Epithelial cell of esophagus (primary cell): ENCODE measurements at regions not wholly inside any gene's neighbourhood (a gene's known extent, or its start where the extent isn't known, plus 50 kb on each side); places are given as distances from the start of the nearest gene placed in this dataset.

Experiments
- DNase-seq: peaks from one replicate; pipeline ENCODE4 v3.0.0; 2010; ENCODE audit warnings: low read depth
- H3K4me3 ChIP-seq: 2 replicates; pipeline ENCODE4 v1.5.1; 2011; ENCODE audit warnings: mild to moderate bottlenecking, low read length, control low read depth
- CTCF ChIP-seq: IDR thresholded peaks from 2 replicates; pipeline ENCODE4 v1.5.1; 2011; ENCODE audit warnings: low read depth, mild to moderate bottlenecking, low read length, control low read depth, inconsistent platforms; ENCODE audit not compliant: insufficient read depth; ENCODE audit errors: missing control alignments

DNA sequence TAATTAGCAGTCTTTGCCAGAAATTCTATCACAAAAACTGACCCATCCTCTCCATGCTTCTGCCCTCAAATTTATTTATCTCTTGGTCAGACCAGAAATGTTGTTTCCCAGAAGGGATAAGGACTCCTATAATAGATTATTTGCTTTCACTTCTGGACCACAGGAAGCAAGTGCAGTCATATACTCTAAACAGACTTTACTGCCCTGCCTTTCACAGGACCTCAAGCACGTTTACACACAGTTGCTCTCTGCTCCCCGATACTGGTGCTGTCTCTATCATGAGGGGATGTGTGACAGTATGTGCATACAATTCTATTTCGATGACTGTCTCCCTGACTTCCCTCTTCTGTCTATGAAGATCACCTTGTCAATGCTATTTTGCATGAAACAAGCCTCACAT is 205.5 kb upstream of the TGFBR2 start:
- no peak overlapping the region for H3K4me3 ChIP-seq
- DNase-seq, result no peak
- TF ChIP-seq CTCF, result no peak

- peak; percentile 71 for DNase-seq
- no peak for TF ChIP-seq CTCF
- no peak overlapping the region for H3K4me3 ChIP-seq
Measured at GRCh38 chr3:30401971-30402370, 204.4 kb upstream of the TGFBR2 start.

DNA sequence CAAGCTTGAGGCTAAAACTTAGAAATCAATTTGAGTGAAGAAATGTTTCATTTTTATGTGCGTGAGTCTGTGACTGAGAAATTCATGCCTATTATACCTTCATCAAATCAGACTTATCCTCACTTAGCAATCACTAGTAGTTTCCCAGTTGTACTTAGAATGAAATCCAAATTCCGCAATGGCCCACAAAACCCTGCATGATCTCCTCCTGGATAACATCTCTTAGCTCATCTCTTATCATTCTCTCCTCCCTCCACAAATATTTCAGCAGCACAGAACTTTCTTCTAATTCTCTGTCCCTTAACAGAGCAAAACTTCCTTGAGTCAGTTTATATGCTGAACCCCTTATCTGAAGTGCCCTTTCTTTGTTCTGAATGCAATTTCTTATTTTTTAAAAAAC is 198.8 kb upstream of the TGFBR2 start:
- no peak overlapping the region for H3K4me3 ChIP-seq
- DNase-seq, result no peak
- TF ChIP-seq CTCF, result no peak

DNA sequence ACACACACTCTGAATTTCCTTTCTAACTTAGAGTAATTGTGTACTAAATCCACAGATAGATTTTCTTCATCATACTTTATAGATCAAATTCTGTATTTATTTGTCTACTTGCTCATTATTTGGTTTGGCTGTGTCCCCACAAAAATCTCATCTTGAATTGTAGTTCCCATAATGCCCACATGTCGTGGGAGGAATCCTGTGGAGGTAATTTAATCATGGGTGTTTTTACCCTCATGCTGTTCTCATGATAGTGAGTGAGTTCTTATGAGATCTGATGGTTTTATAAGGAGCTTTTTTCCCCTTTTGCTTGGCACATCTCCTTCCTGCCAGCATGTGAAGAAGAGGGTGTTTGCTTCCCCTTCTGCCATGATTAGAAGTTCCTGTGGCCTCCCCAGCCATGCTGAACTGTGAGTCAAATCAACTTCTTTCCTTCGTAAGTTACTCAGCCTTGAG is 198.3 kb upstream of the TGFBR2 start:
- peak; percentile 21 for DNase-seq
- no peak overlapping the region for H3K4me3 ChIP-seq
- no peak for TF ChIP-seq CTCF

DNA sequence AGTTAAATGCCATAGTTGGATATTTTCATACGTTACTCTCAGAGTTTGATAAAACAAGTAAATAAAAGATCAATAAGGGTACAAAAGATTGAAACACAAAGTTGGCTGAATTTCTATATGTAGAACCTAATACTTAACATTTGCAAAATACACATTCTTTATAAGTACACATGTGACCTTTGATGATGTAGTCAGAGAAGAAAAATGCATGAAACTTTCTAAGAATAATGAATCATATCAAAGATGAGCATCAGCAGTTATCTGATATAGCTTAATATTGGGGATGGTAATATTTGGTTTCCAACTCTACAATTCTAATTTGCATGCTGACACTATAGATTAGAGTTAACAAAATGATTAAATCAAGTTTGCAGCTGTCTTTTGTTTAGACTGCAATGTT is 188.0 kb upstream of the TGFBR2 start:
- TF ChIP-seq CTCF, result no peak
- no peak overlapping the region for H3K4me3 ChIP-seq
- no peak for DNase-seq

DNA sequence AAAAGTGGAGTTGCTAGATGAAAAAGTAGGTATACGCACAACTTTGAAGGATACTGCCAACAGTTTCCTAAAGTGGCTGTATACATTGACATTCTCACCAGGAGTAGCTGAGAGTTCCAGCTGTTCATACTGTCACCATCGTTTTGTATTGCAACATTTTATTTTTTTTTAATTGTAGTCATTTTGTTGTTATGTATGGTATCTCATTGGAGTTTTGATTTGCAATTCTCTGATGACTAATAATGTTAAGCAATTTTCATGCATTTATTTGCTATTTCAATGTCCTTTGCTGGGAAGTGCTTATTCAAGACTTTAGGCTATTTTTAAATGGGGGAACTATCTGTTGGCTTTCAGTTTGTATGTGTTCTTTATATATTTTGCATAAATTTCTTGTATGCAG is 185.1 kb upstream of the TGFBR2 start:
- peak; percentile 80 for DNase-seq
- no peak for TF ChIP-seq CTCF
- no peak overlapping the region for H3K4me3 ChIP-seq

DNA sequence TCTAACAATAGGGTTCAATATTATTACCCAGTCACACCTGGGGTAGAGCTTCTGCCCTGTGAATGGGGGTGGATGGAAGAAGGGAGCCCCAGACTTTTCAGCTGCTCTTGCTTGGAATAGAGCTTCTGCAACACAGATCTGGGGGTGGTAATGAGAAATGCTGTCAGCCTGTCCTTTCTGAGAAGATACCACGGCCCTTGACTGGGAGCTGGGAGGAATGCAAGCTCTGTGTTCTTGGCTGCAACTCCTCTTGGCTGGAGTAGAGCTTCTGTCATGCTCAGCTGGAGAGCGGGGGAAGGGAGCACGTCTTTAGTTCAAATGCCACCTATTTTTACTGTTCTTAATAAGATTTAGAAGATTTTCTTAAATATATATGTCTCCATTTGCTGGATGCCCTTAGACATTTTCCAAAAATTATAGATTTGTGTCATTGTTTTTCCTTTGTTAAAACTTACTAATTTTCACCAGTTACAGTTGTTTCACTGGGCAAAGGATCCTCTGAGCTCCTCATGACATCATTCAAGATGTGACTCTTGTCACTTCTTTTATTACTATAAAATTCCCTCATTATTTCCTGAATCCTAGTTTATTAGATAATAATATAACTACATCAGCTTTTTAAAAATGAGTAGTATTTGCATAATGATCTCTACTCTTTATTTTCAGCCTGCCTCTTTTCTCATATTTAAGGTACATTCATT is 180.0 kb upstream of the TGFBR2 start:
- no peak for TF ChIP-seq CTCF
- no peak overlapping the region for H3K4me3 ChIP-seq
- DNase-seq, result no peak
